Type B pancreatic cell (in vitro differentiated cells): ENCODE measurements at regions not wholly inside any gene's neighbourhood (a gene's known extent, or its start where the extent isn't known, plus 50 kb on each side); places are given as distances from the start of the nearest gene placed in this dataset.
"Not testable (repeated sequence)": the region's sequence is repeated elsewhere in the genome, so short reads cannot be mapped to it uniquely, and the experiment has no call there.

ENCODE experiments used
- DNase-seq: peaks from one replicate; pipeline ENCODE4 v3.0.0; 2021; ENCODE audit warnings: mixed read lengths; ENCODE audit not compliant: unreplicated experiment; ENCODE audit errors: extremely low spot score
- H3K27ac Mint-ChIP-seq: 2 replicates; pipeline ENCODE4 v1.8.0; 2021; ENCODE audit warnings: mild to moderate bottlenecking, mixed read lengths
- H3K27me3 Mint-ChIP-seq: 2 replicates; pipeline ENCODE4 v1.8.0; 2021; ENCODE audit warnings: mixed read lengths
- H3K36me3 Mint-ChIP-seq: 2 replicates; pipeline ENCODE4 v1.8.0; 2021; ENCODE audit warnings: mixed read lengths
- H3K4me1 Mint-ChIP-seq: one replicate; pipeline ENCODE4 v1.8.0; 2021; ENCODE audit warnings: mixed read lengths; ENCODE audit not compliant: unreplicated experiment
- H3K4me3 Mint-ChIP-seq: 2 replicates; pipeline ENCODE4 v1.8.0; 2021; ENCODE audit warnings: mild to moderate bottlenecking, mixed read lengths
- H3K9me3 Mint-ChIP-seq: 2 replicates; pipeline ENCODE4 v1.8.0; 2021; ENCODE audit warnings: mixed read lengths
- TF ChIP-seq, protein P1 (sequence below): fragments of 200-600 bp; sonication (generic); conservative IDR thresholded peaks from 2 replicates; pipeline ENCODE4 v1.5.0; 2021; ENCODE audit warnings: antibody characterized with exemption, mild to moderate bottlenecking

DNA sequence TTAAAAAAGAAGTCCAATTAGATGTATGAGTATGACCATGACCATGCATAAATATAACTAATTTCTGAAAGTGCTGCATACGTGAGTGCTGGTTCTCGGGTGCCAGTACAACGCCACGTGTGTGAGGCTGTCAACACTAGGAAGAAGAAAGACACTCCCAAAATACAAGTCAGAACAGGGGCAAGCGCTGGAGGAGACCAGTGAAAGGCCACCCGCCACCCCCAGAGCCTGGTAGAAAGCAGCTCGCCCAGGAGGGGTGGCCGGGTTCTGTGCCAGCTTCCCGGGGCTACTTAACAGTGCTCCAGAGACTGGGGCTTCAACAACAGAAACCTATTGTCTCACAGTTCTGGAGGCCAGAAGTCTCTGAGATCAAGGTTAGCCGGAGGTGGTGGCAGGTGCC lies 147.6 kb downstream of the RTP5 start:
- Mint-ChIP-seq H3K36me3 (no peaks in the 10 kb centered on the region), H3K9me3 (no peaks in the 10 kb centered on the region), H3K27me3 (peaks cover 33% of the 10 kb centered on the region), H3K27ac (no peak overlapping the region), H3K4me1 (no peaks in the 10 kb centered on the region), H3K4me3 (no peak overlapping the region)
- DNase-seq, result no peak
- TF ChIP-seq, protein P1, sequence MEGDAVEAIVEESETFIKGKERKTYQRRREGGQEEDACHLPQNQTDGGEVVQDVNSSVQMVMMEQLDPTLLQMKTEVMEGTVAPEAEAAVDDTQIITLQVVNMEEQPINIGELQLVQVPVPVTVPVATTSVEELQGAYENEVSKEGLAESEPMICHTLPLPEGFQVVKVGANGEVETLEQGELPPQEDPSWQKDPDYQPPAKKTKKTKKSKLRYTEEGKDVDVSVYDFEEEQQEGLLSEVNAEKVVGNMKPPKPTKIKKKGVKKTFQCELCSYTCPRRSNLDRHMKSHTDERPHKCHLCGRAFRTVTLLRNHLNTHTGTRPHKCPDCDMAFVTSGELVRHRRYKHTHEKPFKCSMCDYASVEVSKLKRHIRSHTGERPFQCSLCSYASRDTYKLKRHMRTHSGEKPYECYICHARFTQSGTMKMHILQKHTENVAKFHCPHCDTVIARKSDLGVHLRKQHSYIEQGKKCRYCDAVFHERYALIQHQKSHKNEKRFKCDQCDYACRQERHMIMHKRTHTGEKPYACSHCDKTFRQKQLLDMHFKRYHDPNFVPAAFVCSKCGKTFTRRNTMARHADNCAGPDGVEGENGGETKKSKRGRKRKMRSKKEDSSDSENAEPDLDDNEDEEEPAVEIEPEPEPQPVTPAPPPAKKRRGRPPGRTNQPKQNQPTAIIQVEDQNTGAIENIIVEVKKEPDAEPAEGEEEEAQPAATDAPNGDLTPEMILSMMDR, result no peak

DNA sequence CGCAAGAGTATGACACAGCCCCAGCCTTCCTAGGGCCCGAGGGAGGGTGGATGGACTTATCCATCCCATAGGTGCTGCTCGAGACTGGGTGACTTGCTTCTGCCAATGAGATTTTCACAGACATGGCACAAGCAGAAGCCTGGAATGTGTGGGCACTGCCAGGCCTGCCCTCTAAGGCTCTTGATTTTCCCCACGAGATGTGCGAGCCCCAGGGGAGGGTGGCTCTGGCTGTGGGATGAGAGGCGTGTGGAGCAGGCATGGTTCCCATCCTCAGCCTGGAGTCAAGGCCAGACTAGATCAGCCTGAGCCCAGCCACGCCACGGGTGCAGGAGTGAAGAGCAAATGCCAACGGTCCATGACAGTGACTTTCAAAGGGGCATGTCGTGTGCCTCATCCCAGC lies 148.9 kb downstream of the RTP5 start:
- not testable (repeated sequence) for H3K4me3 Mint-ChIP-seq, H3K27ac Mint-ChIP-seq, H3K4me1 Mint-ChIP-seq

DNA sequence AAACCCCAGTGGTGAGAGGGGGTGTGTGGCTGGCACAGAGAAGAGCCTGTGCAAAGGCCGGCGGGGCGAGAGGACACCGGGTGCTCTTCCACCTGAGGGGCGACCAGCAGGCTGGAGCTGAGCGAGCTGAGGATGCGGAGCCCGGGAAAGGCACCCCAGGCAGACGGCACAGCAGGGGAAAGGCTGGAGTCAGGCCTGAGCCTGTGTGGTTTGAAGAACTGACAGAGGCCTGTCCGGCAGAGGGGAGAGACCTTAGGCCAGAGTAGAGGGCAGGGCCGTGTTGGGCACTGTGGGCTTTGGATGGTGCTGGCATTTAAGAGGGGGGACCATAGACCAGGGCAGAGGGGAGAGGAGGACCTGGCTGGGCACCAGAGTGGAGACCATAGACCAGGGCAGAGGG lies 149.8 kb downstream of the RTP5 start:
- DNase-seq, result no peak
- no peaks in the 10 kb centered on the region for H3K36me3 Mint-ChIP-seq
- H3K4me1 Mint-ChIP-seq, result no peaks in the 10 kb centered on the region
- peaks cover 42% of the 10 kb centered on the region for H3K27me3 Mint-ChIP-seq
- no peak overlapping the region for H3K27ac Mint-ChIP-seq
- TF ChIP-seq, protein P1, result no peak
- H3K9me3 Mint-ChIP-seq, result no peaks in the 10 kb centered on the region
- H3K4me3 Mint-ChIP-seq, result no peak overlapping the region

More for the DNA sequence above, 148.9 kb downstream of the RTP5 start:
- peaks cover 38% of the 10 kb centered on the region for H3K27me3 Mint-ChIP-seq
- DNase-seq, H3K9me3 Mint-ChIP-seq, H3K36me3 Mint-ChIP-seq: not testable (repeated sequence)

DNA sequence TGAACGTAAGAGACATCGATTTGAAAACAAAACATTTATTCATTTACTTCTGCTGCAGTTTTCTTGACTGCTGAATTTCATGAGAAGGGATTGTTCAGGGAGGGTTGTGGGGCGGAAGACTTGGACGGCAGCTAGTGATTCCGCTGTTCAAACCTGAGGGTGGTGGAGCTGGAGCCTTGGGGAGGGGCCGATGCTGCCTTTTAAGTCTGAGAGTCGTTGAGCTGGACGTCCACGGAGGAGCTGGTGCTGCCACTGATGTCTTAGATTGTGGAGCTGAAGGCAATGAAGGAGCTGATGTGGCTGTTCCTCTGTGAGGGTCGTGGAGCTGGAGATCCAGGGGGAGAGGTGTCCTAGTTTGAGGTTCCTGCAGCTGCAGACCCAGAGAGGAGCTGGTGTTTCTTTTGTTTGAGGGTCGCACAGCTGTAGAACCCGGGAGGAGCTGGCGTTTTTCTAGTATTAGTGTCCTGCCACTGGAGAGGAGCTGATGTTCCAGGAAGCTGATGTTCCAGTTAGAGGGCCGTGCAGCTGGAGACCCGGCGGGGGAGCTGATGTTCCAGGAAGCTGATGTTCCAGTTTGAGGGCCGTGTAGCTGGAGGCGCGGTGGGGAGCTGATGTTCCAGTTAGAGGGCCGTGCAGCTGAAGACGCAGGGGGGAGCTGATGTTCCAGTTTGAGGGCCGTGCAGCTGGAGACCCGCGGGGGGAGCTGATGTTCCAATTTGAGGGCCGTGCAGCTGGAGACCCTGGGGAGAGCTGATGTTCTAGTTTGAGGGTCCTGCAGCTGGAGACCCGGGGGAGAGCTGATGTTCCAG lies 150.9 kb downstream of the RTP5 start:
- DNase-seq, result no peak
- no peak overlapping the region for H3K4me3 Mint-ChIP-seq
- H3K9me3 Mint-ChIP-seq, result no peaks in the 10 kb centered on the region
- H3K36me3 Mint-ChIP-seq, result no peaks in the 10 kb centered on the region
- TF ChIP-seq, protein P1, result no peak
- peaks cover 47% of the 10 kb centered on the region for H3K27me3 Mint-ChIP-seq
- H3K27ac Mint-ChIP-seq, result no peak overlapping the region
- no peaks in the 10 kb centered on the region for H3K4me1 Mint-ChIP-seq

DNA sequence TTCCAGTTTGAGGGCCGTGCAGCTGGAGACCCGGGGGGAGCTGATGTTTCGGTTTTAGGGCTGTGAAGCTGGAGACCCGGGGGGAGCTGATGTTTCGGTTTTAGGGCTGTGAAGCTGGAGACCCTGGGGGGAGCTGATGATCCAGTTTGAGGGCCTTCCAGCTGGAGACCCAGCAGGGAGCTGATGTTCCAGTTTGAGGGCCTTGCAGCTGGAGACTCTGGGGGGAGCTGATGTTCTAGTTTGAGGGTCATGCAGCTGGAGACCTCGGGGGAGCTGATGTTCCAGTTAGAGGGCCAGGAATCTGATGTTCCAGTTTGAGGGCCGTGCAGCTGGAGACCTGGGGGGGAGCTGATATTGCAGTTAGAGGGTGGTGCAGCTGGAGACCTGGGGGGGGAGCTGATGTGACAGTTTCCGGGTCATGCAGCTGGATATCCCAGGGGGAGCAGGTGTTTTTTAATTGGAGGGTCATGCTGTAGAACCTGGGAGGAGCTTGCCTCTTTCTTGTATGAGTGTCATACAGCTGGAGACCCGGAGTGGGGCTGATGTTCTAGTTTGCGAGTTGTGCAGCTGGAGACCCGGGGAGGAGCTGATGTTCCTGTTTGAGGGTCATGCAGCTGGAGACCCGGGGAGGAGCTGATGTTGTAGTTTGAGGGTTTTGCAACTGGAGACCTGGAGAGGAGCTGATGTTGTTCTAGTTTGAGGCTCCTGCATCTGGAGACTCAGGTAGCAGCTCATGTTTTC lies 153.2 kb downstream of the RTP5 start:
- peaks cover 57% of the 10 kb centered on the region for H3K27me3 Mint-ChIP-seq
- no peak for DNase-seq
- no peaks in the 10 kb centered on the region for H3K9me3 Mint-ChIP-seq
- H3K4me1 Mint-ChIP-seq, result no peaks in the 10 kb centered on the region
- H3K4me3 Mint-ChIP-seq, result no peak overlapping the region
- H3K27ac Mint-ChIP-seq, result no peak overlapping the region
- TF ChIP-seq, protein P1, result no peak
- H3K36me3 Mint-ChIP-seq, result no peaks in the 10 kb centered on the region

DNA sequence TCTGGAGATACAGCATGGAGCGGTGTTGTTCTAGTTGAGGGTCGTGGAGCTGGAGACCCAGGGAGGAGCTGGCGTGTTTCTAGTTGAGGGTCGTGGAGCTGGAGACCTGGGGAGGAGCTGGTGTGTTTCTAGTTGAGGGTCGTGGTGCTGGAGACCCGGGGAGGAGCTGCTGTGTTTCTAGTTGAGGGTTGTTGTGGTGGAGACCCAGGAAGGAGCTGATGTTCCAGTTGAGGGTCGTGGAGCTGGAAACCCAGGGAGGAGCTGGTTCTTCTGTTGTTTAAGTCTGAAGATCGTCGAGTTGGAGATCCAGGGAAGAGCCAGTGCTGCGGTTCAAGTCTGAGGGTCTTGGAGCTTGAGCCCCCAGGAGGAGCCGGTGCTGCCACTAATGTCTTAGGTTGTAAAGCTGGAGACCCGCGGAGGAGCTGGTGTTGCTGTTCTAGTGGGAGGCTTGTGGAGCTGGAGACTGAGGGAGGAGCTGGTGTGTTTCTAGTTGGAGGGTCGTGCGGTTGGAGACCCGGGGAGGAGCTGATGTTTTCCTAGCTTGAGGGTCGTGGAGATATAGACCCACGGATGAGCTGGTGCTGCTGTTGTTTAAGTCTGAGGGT lies 155.3 kb downstream of the RTP5 start:
- H3K36me3 Mint-ChIP-seq, result no peaks in the 10 kb centered on the region
- no peak overlapping the region for H3K4me3 Mint-ChIP-seq
- H3K4me1 Mint-ChIP-seq, result no peaks in the 10 kb centered on the region
- H3K9me3 Mint-ChIP-seq, result no peaks in the 10 kb centered on the region
- no peak overlapping the region for H3K27ac Mint-ChIP-seq
- TF ChIP-seq, protein P1, result no peak
- peaks cover 49% of the 10 kb centered on the region for H3K27me3 Mint-ChIP-seq
- DNase-seq, result peak; percentile 42
